PC-3 (cell line): ENCODE measurements at regions not wholly inside any gene's neighbourhood (a gene's known extent, or its start where the extent isn't known, plus 50 kb on each side); places are given as distances from the start of the nearest gene placed in this dataset.

Source experiments
- ATAC-seq: fragments of 200-7000 bp; cut with Tn5 transposase; 2 replicates; pipeline ENCODE4 v1.9.1; 2020; ENCODE audit warnings: mild to moderate bottlenecking, moderate library complexity
- BruUV-seq: library from RNA; stranded (reverse); fragments of 400-500 nt; replicated peaks from 2 replicates; lab custom pipeline; 2021; lab: Mats Ljungman, UMichigan
- CTCF ChIA-PET: fragments of 300-600 bp; sonication (Branson Sonifier 250); formaldehyde crosslinking; loops from one replicate; lab custom pipeline; 2022; ENCODE audit warnings: antibody characterized with exemption; lab: Charles Lee
- POLR2A ChIA-PET: fragments of 300-600 bp; sonication (Branson Sonifier 250); formaldehyde crosslinking; loops from one replicate; lab custom pipeline; 2022; ENCODE audit warnings: antibody characterized with exemption; ENCODE audit not compliant: unreplicated experiment; lab: Charles Lee
- DNase-seq: peaks from one replicate; pipeline ENCODE4 v3.0.0-alpha.2; 2015
- H2AFZ ChIP-seq: fragments of 300-600 bp; sonication (generic); 2 replicates; pipeline ENCODE4 v1.6.0; 2016; ENCODE audit warnings: antibody characterized with exemption, low read length
- H3F3A ChIP-seq: fragments of 300-600 bp; sonication (generic); one replicate; pipeline ENCODE4 v1.6.0; 2017; ENCODE audit warnings: antibody characterized with exemption, low read length, control low read depth, mild to moderate bottlenecking; ENCODE audit not compliant: unreplicated experiment
- H3K27ac ChIP-seq: fragments of 300-600 bp; sonication (generic); 2 replicates; pipeline ENCODE4 v1.5.1; 2016; ENCODE audit warnings: mild to moderate bottlenecking, low read length
- H3K27me3 ChIP-seq: fragments of 300-600 bp; sonication (generic); 2 replicates; pipeline ENCODE4 v1.6.1; 2016; ENCODE audit warnings: low read length, mixed read lengths
- H3K36me3 ChIP-seq: fragments of 300-600 bp; sonication (generic); 2 replicates; pipeline ENCODE4 v1.6.1; 2016; ENCODE audit warnings: low read depth, mixed run types, low read length, mixed read lengths
- H3K4me1 ChIP-seq: fragments of 300-600 bp; sonication (generic); 2 replicates; pipeline ENCODE4 v1.5.1; 2016; ENCODE audit warnings: low read length; ENCODE audit not compliant: insufficient read depth
- H3K4me2 ChIP-seq: fragments of 300-600 bp; sonication (generic); 2 replicates; pipeline ENCODE4 v1.6.0; 2016; ENCODE audit warnings: low read length
- H3K4me3 ChIP-seq: fragments of 300-600 bp; sonication (generic); 2 replicates; pipeline ENCODE4 v1.5.1; 2016; ENCODE audit warnings: mild to moderate bottlenecking, low read length, mixed read lengths
- H3K79me2 ChIP-seq: fragments of 300-600 bp; sonication (generic); 2 replicates; pipeline ENCODE4 v1.6.1; 2017; ENCODE audit warnings: low read length, mixed read lengths
- H3K9ac ChIP-seq: fragments of 300-600 bp; sonication (generic); 2 replicates; pipeline ENCODE4 v1.6.0; 2016; ENCODE audit warnings: mild to moderate bottlenecking, low read length
- H3K9me2 ChIP-seq: fragments of 300-600 bp; sonication (generic); replicated peaks from 2 replicates; pipeline ENCODE4 v1.6.1; 2016; ENCODE audit warnings: mixed run types, low read length, mixed read lengths
- H3K9me3 ChIP-seq: fragments of 300-600 bp; sonication (generic); 2 replicates; pipeline ENCODE4 v1.6.1; 2016; ENCODE audit warnings: low read length, mixed read lengths
- H4K20me1 ChIP-seq: fragments of 300-600 bp; sonication (generic); 2 replicates; pipeline ENCODE4 v1.6.1; 2016; ENCODE audit warnings: low read length, mixed read lengths
- CTCF ChIP-seq: fragments of 300-600 bp; sonication (generic); conservative IDR thresholded peaks from 2 replicates; pipeline ENCODE4 v1.5.1; 2017; ENCODE audit warnings: antibody characterized with exemption, low read depth, mild to moderate bottlenecking, low read length
- EZH2 ChIP-seq: fragments of 300-600 bp; sonication (generic); IDR thresholded peaks from one replicate; pipeline ENCODE4 v1.6.1; 2017; ENCODE audit warnings: antibody characterized with exemption, mild to moderate bottlenecking, low read length; ENCODE audit not compliant: unreplicated experiment
- EZH2phosphoT487 ChIP-seq: fragments of 300-600 bp; sonication (generic); IDR thresholded peaks from 2 replicates; pipeline ENCODE4 v1.6.1; 2018; ENCODE audit warnings: mild to moderate bottlenecking, antibody characterized with exemption, low read length, borderline replicate concordance
- intact Hi-C: fragments of 100-400 bp; cut with micrococcal nuclease; formaldehyde crosslinking; loops from 2 replicates; pipeline ENCODE4 v1.9.0; 2023

GRCh38 chr13:43946281-43946680 lies 66.6 kb downstream of the LACC1 start:
- no peaks in the 10 kb centered on the region; the same call in 1 of the 2 replicates for H3K4me1 ChIP-seq
- H3K9me2 ChIP-seq = no peaks in the 10 kb centered on the region; the same call in 1 of the 2 replicates
- H3K36me3 ChIP-seq = no peaks in the 10 kb centered on the region
- no peaks in the 10 kb centered on the region for H3K79me2 ChIP-seq
- no peak overlapping the region for H3K27ac ChIP-seq
- no peak overlapping the region for H2AFZ ChIP-seq
- intact Hi-C loops = no loop called here
- H3K9ac ChIP-seq = no peak overlapping the region
- H4K20me1 ChIP-seq = no peaks in the 10 kb centered on the region
- ChIA-PET CTCF (no interaction called here), POLR2A (no interaction called here)
- no peaks in the 10 kb centered on the region for H3F3A ChIP-seq
- no peaks in the 10 kb centered on the region for H3K27me3 ChIP-seq
- ATAC-seq (no peak), DNase-seq (no peak)
- H3K4me2 ChIP-seq = no peak overlapping the region
- no peak overlapping the region for H3K4me3 ChIP-seq
- no TSS peak for BruUV-seq
- TF ChIP-seq CTCF (no peak), EZH2 (no peak), EZH2phosphoT487 (no peak)
- no peaks in the 10 kb centered on the region for H3K9me3 ChIP-seq

GRCh38 chr13:43947897-43948458 lies 68.3 kb downstream of the LACC1 start:
- ATAC-seq = no peak
- no TSS peak for BruUV-seq
- intact Hi-C loops = no loop called here

More at GRCh38 chr13:43947897-43948458, 68.3 kb downstream of the LACC1 start:
- CTCF ChIA-PET = no interaction called here
- Histone ChIP-seq H4K20me1 (no peaks in the 10 kb centered on the region), H3F3A (no peaks in the 10 kb centered on the region), H3K4me2 (no peak overlapping the region), H2AFZ (no peak overlapping the region), H3K4me3 (no peak overlapping the region), H3K9ac (no peak overlapping the region), H3K27ac (no peak overlapping the region), H3K9me3 (no peaks in the 10 kb centered on the region), H3K9me2 (no peaks in the 10 kb centered on the region; the same call in 1 of the 2 replicates), H3K36me3 (no peaks in the 10 kb centered on the region), H3K79me2 (no peaks in the 10 kb centered on the region), H3K27me3 (no peaks in the 10 kb centered on the region), H3K4me1 (peaks cover 2% of the 10 kb centered on the region)
- DNase-seq = no peak
- no peak for TF ChIP-seq EZH2
- no peak for TF ChIP-seq EZH2phosphoT487
- no peak for TF ChIP-seq CTCF
- POLR2A ChIA-PET = no interaction called here
